ACC112 (cell line): ENCODE measurements at regions not wholly inside any gene's neighbourhood (a gene's known extent, or its start where the extent isn't known, plus 50 kb on each side); places are given as distances from the start of the nearest gene placed in this dataset.

ENCODE experiments used
- H2AFZ ChIP-seq: fragments of 200-600 bp; sonication (generic); one replicate; pipeline ENCODE4 v1.6.0; 2017; ENCODE audit warnings: antibody characterized with exemption, low read length; ENCODE audit not compliant: unreplicated experiment
- H3K27ac ChIP-seq: fragments of 200-600 bp; sonication (generic); 2 replicates; pipeline ENCODE4 v1.5.1; 2014; ENCODE audit warnings: low read depth, mild to moderate bottlenecking, antibody characterized with exemption, low read length, moderate library complexity
- H3K27me3 ChIP-seq: fragments of 200-600 bp; sonication (generic); 2 replicates; pipeline ENCODE4 v1.6.1; 2014; ENCODE audit warnings: mild to moderate bottlenecking, antibody characterized with exemption, low read length, moderate library complexity, mixed read lengths; ENCODE audit not compliant: insufficient read depth
- H3K36me3 ChIP-seq: fragments of 200-600 bp; sonication (generic); 2 replicates; pipeline ENCODE4 v1.6.1; 2016; ENCODE audit warnings: mild to moderate bottlenecking, antibody characterized with exemption, low read length, moderate library complexity, mixed read lengths; ENCODE audit not compliant: insufficient read depth
- H3K4me1 ChIP-seq: fragments of 200-600 bp; sonication (generic); one replicate; pipeline ENCODE4 v1.6.1; 2016; ENCODE audit warnings: low read length, mixed read lengths; ENCODE audit not compliant: insufficient read depth, unreplicated experiment, control insufficient read depth
- H3K4me3 ChIP-seq: fragments of 200-600 bp; sonication (generic); 2 replicates; pipeline ENCODE4 v1.5.1; 2014; ENCODE audit warnings: mild to moderate bottlenecking, low read depth, low read length
- H3K79me2 ChIP-seq: fragments of 200-600 bp; sonication (generic); one replicate; pipeline ENCODE4 v1.6.0; 2016; ENCODE audit warnings: low read length; ENCODE audit not compliant: control insufficient read depth, unreplicated experiment, insufficient read depth

DNA sequence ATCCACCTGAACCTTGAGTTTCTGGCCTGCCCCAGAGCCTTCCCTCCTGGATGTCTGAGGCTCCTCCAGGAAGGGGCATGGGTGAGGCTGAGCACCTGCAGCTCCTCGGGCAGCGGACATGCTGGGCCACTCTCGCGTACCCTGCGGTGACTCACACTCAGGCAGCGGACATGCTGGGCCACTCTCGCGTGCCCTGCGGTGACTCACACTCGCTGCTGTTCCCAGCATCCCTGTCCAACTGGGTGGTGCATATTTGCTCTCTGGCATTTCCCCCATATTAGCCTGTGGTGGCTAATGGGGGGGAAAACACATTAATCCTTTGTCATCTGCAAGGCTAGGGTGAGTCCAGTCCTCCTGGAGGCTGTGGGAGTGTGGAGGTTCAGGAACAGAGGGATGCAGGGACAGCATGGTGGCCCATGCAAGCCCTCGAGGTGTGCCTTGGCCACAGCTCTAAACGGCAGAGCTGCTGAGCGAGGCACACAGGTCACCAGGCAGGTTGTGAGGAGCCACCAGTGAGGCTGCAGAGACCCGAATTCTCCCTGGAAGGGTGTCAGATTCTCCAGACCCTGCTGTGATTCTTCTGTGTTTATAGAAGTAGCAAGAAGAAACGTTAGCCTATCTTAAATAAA is 728.1 kb downstream of the BRD1 start:
- no peaks in the 10 kb centered on the region for H3K79me2 ChIP-seq
- H3K4me1 ChIP-seq = no peaks in the 10 kb centered on the region
- H3K4me3 ChIP-seq = no peak overlapping the region
- H3K27me3 ChIP-seq = no peaks in the 10 kb centered on the region
- H3K27ac ChIP-seq = no peak overlapping the region
- H3K36me3 ChIP-seq = no peaks in the 10 kb centered on the region
- H2AFZ ChIP-seq = no peak overlapping the region

DNA sequence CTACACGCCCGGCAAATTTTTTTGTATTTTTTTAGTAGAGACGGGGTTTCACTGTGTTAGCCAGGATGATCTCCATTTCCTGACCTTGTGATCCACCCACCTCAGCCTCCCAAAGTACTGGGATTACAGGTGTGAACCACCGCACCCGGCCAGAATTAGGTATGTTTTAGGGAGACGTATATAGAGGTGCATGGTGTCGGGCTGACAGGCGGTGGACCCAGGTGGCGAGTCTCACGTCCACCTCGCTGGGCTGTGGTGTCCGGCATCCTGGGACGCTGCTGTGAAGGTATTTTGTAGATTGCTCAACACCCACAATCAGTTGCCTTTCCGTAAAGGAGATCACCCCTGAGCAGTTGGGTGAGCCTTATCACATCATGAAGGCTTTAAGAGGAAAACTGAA is 728.6 kb downstream of the BRD1 start:
- Histone ChIP-seq H3K36me3 (no peaks in the 10 kb centered on the region), H2AFZ (no peak overlapping the region), H3K4me1 (no peaks in the 10 kb centered on the region), H3K27me3 (no peaks in the 10 kb centered on the region), H3K27ac (no peak overlapping the region), H3K79me2 (no peaks in the 10 kb centered on the region), H3K4me3 (no peak overlapping the region)

DNA sequence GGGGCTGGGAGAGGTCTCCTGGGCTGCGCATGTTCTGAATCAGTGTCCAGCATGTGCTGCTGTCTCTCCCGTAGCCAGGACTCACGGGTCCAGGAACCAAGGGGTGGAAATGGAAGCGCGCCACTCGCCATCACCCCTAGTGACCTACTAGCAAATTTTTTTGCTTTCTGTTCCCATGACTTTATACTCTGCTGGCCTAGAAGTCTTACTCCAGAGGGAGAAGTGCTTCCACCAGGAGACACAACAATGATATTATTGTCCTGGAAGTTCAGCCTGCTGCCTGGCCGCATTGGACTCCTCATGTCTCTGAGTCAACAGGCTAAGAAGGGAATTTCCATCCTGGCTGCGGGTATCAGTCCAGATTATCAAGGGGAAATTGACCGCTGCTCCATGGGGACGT is 729.7 kb downstream of the BRD1 start:
- no peak overlapping the region for H3K4me3 ChIP-seq
- H3K4me1 ChIP-seq = no peaks in the 10 kb centered on the region
- no peaks in the 10 kb centered on the region for H3K36me3 ChIP-seq

DNA sequence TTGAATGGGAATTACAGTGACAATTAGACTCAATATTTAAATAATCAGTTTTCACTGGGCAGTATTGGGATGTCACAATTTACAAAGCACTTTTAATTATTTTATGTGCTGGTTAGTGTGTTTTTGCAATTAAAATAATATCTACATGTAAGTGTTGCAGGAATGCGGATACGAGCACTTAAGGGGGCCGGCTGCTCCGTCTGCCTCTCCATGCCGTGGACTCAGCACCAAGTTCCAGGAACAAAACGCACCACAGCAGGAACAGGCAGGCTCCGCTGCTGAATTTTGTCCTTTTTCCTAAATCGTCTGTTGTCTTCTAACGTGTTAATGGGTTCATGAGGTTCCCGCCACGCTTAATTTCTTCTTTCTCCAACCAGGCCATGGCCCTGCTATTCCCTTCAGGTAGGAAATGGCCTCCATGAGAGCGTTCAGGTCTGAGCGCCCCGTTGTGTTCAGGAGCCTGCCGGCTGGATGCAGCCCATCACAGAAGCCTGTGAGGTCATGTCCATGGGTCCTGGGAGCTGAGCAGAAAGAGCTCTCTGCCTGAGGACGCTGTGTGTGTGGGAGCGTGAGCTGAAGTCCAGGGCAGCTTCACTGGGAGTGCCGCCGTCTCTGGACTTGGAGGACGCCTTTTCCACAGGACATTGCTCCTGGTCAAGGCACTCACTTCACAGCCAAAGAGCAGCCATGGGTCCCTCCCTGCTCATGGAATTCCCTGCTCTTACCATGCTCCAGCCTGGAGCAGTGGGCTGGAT is 730.3 kb downstream of the BRD1 start:
- H3K4me1 ChIP-seq = no peaks in the 10 kb centered on the region

More for the DNA sequence above, 729.7 kb downstream of the BRD1 start:
- no peaks in the 10 kb centered on the region for H3K27me3 ChIP-seq
- H2AFZ ChIP-seq = no peak overlapping the region
- no peak overlapping the region for H3K27ac ChIP-seq
- no peaks in the 10 kb centered on the region for H3K79me2 ChIP-seq

DNA sequence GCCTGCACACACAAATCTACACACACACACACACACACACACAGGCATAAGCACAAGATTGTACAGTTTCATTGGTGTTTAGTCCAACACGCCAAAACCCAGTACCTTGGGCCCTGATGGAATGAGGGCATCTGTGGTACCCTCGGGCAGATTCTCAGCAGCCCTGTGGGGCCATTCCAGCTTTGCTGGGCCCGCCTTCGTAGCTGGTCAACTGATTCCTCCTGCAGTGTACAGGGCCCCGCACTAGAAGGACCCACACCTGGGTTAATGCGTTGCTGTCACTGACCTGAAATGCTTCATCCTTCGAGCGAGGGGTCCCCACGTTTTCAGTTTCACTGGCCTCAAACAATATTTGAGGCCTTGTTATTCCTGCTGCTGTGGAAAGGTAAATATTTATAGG is 731.2 kb downstream of the BRD1 start:
- Histone ChIP-seq H3K27ac (no peak overlapping the region), H3K4me3 (no peak overlapping the region), H3K79me2 (no peaks in the 10 kb centered on the region), H3K27me3 (no peaks in the 10 kb centered on the region), H2AFZ (no peak overlapping the region), H3K4me1 (no peaks in the 10 kb centered on the region), H3K36me3 (no peaks in the 10 kb centered on the region)

More for the DNA sequence above, 730.3 kb downstream of the BRD1 start:
- Histone ChIP-seq H3K36me3 (no peaks in the 10 kb centered on the region), H3K4me3 (no peak overlapping the region), H2AFZ (no peak overlapping the region), H3K27ac (no peak overlapping the region), H3K27me3 (no peaks in the 10 kb centered on the region), H3K79me2 (no peaks in the 10 kb centered on the region)

DNA sequence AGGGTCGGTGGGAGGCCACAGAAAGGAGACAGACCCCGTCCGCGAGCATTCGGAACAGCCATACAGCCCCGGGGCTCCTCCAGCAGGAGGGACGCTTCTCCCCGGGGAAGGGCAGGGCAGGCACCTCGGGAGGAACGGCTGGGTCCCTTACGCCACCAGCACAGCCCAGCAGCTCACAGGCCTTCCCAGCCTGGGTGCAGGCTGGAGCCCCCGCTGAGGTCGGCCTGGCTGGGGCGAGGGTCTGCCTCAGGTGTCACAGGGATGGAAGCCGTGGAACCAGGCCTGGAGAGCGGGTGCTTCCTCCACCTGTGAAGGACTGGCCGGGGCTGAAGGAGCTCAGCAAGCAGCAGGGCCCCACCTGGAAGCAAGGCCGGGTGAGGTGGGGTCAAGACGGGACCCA is 732.3 kb downstream of the BRD1 start:
- Histone ChIP-seq H3K27me3 (no peaks in the 10 kb centered on the region), H3K36me3 (no peaks in the 10 kb centered on the region), H3K4me1 (no peaks in the 10 kb centered on the region), H2AFZ (no peak overlapping the region), H3K4me3 (no peak overlapping the region), H3K27ac (no peak overlapping the region), H3K79me2 (no peaks in the 10 kb centered on the region)

DNA sequence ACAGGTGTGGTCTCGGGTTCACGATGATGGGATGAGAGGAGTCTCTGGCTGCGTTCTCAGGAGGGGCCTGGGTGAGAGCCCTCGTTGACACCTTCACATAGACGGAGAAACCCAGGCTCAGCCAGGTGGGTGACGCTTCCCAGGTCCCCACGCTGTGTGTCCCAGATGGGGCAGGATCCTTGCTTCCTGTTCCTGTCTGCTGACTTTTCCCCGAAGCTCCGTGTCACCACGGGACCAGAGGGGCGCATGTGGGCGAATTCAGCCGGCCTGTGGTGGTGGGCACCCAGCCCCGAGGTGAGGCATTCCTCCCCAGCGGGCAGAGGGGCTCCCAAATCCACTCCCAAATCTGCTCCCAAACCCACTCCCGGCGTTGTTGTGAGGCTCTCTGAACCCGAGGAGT is 732.8 kb downstream of the BRD1 start:
- H2AFZ ChIP-seq = no peak overlapping the region
- no peaks in the 10 kb centered on the region for H3K4me1 ChIP-seq
- H3K27me3 ChIP-seq = no peaks in the 10 kb centered on the region
- H3K27ac ChIP-seq = no peak overlapping the region
- no peak overlapping the region for H3K4me3 ChIP-seq
- H3K79me2 ChIP-seq = no peaks in the 10 kb centered on the region
- no peaks in the 10 kb centered on the region for H3K36me3 ChIP-seq

DNA sequence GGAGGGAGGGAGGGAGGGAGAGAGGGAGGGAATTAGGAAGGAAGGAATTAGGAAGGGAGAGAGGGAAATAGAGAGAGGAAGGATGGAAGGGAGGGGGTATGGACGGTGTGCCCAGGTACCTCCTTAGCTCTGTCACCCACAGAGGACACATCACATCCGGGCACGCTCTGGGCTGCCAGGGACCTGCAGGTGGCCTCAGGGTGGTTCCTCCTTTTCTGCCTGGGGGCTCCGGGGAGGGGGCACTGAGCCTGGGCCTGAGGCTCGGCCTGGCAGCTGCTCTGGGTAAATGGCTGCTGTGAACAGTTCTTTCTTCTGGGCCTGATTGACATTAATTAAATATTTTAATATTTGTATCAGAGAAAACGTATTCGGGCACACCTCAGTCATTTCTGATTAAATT is 733.5 kb downstream of the BRD1 start:
- no peaks in the 10 kb centered on the region for H3K79me2 ChIP-seq
- no peak overlapping the region for H2AFZ ChIP-seq
- H3K4me3 ChIP-seq = no peak overlapping the region
- H3K36me3 ChIP-seq = no peaks in the 10 kb centered on the region
- H3K27me3 ChIP-seq = no peaks in the 10 kb centered on the region
- no peak overlapping the region for H3K27ac ChIP-seq
- no peaks in the 10 kb centered on the region for H3K4me1 ChIP-seq

DNA sequence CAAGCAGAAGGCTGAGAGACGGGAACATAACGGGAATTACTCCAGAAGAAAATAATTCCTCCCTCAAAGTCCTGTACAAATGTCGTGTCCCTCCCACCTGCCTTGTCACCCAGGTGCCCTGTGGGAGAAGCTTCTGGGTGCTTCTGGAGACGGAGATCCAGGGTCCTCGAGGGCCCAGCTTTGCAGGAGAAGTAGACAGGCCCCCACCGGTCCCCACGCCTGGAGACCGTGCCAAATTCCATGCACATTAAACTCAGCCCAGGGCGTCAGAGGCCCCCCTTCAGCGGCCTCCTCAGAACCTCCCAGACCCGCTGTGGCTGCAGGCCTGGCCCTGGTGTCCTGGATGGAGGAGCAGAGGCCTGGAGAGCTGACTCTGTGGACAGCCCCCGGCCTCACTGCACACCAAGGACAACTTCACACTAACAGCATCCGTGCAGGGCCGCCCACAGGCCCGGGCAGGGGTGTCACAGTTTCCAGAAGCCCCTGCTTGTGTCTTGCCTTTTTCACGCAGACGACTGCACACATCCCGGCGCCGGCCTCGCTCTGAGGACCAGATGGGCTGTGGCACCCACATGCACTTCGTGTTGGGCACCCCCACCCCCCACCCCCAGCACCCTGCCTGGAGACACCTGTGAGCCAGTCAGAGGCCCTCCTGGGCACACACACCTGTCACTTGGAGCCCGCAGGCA is 734.3 kb downstream of the BRD1 start:
- no peak overlapping the region for H2AFZ ChIP-seq
- H3K27ac ChIP-seq = no peak overlapping the region
- H3K79me2 ChIP-seq = no peaks in the 10 kb centered on the region
- H3K4me3 ChIP-seq = no peak overlapping the region
- no peaks in the 10 kb centered on the region for H3K27me3 ChIP-seq
- H3K36me3 ChIP-seq = no peaks in the 10 kb centered on the region
- no peaks in the 10 kb centered on the region for H3K4me1 ChIP-seq

DNA sequence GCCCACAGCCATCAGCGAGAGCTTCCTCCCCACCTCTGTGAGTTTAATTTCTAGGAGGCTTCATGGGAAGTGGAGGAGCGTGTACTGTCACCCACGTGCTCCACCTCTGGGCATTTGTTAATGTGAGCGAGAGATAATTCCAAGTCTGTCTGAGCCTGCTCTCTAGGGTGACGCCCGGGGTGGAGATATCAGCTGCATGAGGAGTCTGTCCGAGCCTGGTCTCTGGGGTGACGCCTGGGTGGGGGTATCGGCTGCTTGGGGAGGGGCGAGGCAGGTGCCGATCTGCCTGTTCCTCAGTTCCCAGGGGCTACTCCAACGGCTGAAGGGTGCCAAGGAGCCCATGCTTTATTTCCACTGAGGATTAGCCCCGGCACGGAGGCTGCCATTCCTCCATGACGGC is 735.0 kb downstream of the BRD1 start:
- H3K27me3 ChIP-seq = no peaks in the 10 kb centered on the region
- H3K79me2 ChIP-seq = no peaks in the 10 kb centered on the region
- H3K36me3 ChIP-seq = no peaks in the 10 kb centered on the region
- no peaks in the 10 kb centered on the region for H3K4me1 ChIP-seq
- no peak overlapping the region for H3K27ac ChIP-seq
- H3K4me3 ChIP-seq = no peak overlapping the region
- H2AFZ ChIP-seq = no peak overlapping the region
